ENCODE measurements at regions not wholly inside any gene's neighbourhood (a gene's known extent, or its start where the extent isn't known, plus 50 kb on each side); places are given as distances from the start of the nearest gene placed in this dataset.

DNA sequence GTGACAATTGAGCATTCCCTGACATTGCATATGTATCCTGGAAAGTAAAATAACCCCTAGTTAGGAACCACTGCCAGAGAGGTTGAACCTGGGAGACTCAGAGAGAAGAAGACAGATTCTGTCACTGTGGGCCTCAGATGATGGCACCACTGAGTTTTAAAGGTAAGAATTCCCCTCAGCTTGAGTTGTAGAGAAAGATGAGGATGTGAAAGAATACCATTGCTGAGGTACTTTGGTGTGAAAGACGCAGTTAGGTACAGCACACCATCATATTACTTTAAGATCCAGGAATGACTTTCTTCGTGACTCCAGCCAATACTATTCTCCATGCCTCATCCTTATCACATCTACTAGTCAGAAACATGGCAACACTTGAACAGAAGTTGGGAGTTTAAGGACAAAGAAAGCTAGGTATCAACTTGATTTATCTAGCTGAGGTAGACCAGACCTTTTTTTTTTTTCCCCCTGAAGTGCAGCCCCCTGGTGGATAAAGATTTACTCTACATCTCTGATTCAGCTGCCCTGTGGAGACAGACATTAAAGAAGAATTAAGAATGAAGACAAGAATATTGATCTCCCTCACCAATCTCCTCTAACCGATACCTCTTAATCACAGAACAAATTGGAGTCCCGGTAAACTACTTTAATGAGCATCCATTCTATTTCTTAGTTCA is 630.5 kb upstream of the FANCL start:
- DNase-seq (ENCODE audit: insufficient read length, low spot score, missing footprints) = no peak

DNA sequence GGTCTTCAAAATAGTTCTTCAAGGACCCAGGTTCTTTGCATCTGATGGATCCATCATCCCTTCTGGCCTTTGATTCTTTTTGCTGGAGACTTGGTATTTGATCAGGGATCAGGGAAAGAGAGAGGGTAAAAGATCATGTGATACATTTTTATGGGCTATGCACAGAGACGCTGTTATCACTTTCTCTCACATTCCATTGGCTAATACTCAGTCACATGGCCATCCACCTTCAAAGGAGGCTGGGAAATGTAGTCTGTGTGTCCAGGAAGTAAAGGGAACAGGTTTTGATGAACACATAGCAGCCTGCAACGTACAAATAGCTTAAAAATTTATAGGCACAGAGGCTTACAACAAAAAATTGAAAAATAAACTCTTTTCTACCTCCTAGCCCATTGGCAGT is 629.6 kb upstream of the FANCL start:
- DNase-seq (ENCODE audit: insufficient read length, low spot score, missing footprints) = no peak
- H3K9me3 ChIP-seq (ENCODE audit: low read depth, low read length) = no peaks in the 10 kb centered on the region
- no peaks in the 10 kb centered on the region for H3K36me3 ChIP-seq (ENCODE audit: insufficient read depth, low read length)
- H3K4me1 ChIP-seq (ENCODE audit: insufficient read depth, low read length) = no peaks in the 10 kb centered on the region
- no peak overlapping the region for H3K4me3 ChIP-seq (ENCODE audit: insufficient read depth, low read length)
- H3K79me2 ChIP-seq (ENCODE audit: insufficient read depth, low read length) = no peaks in the 10 kb centered on the region
- no peaks in the 10 kb centered on the region for H3K27me3 ChIP-seq (ENCODE audit: insufficient read depth, low read length)
- TF ChIP-seq, protein P1, sequence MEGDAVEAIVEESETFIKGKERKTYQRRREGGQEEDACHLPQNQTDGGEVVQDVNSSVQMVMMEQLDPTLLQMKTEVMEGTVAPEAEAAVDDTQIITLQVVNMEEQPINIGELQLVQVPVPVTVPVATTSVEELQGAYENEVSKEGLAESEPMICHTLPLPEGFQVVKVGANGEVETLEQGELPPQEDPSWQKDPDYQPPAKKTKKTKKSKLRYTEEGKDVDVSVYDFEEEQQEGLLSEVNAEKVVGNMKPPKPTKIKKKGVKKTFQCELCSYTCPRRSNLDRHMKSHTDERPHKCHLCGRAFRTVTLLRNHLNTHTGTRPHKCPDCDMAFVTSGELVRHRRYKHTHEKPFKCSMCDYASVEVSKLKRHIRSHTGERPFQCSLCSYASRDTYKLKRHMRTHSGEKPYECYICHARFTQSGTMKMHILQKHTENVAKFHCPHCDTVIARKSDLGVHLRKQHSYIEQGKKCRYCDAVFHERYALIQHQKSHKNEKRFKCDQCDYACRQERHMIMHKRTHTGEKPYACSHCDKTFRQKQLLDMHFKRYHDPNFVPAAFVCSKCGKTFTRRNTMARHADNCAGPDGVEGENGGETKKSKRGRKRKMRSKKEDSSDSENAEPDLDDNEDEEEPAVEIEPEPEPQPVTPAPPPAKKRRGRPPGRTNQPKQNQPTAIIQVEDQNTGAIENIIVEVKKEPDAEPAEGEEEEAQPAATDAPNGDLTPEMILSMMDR (IDR thresholded peaks at IDR 0.05; ENCODE audit: extremely low read depth, low read depth, low read length) = no peak
- H3K27ac ChIP-seq (ENCODE audit: low read depth, low read length) = no peak overlapping the region
- no peak overlapping the region for H2AFZ ChIP-seq (ENCODE audit: low read length)
- H3K4me2 ChIP-seq (ENCODE audit: insufficient read depth, low read length) = no peak overlapping the region
- no peaks in the 10 kb centered on the region for H4K20me1 ChIP-seq (ENCODE audit: insufficient read depth, low read length)

More for the DNA sequence above, 630.5 kb upstream of the FANCL start:
- no peak overlapping the region for H3K4me3 ChIP-seq (ENCODE audit: insufficient read depth, low read length)
- H3K27ac ChIP-seq (ENCODE audit: low read depth, low read length) = no peak overlapping the region
- H3K36me3 ChIP-seq (ENCODE audit: insufficient read depth, low read length) = no peaks in the 10 kb centered on the region
- H3K79me2 ChIP-seq (ENCODE audit: insufficient read depth, low read length) = no peaks in the 10 kb centered on the region
- no peaks in the 10 kb centered on the region for H3K27me3 ChIP-seq (ENCODE audit: insufficient read depth, low read length)
- no peaks in the 10 kb centered on the region for H3K9me3 ChIP-seq (ENCODE audit: low read depth, low read length)
- H4K20me1 ChIP-seq (ENCODE audit: insufficient read depth, low read length) = no peaks in the 10 kb centered on the region
- no peak overlapping the region for H3K4me2 ChIP-seq (ENCODE audit: insufficient read depth, low read length)
- TF ChIP-seq, protein P1 (IDR thresholded peaks at IDR 0.05; ENCODE audit: extremely low read depth, low read depth, low read length) = no peak
- no peaks in the 10 kb centered on the region for H3K4me1 ChIP-seq (ENCODE audit: insufficient read depth, low read length)
- no peak overlapping the region for H2AFZ ChIP-seq (ENCODE audit: low read length)

DNA sequence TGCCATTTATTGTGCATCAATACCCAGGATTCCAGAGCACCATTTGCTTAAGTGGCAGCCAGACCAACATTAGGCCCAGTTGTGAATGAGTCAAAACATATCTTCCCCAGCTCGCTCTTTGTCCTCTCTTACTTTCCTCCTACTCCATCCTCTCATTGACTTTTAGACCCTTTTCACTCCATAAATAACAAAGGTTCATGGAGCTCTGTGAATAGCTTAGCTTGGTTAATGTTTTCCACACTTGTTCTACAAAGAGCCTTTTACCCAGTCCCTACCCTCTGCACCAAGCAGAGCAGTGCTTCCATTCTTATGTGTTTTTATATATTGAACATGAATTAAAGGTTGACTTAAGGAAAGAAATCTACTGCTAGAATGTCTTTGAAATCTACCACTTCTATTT is 625.8 kb upstream of the FANCL start:
- peaks cover 2% of the 10 kb centered on the region for H3K9me3 ChIP-seq (ENCODE audit: low read depth, low read length)
- no peak overlapping the region for H3K4me3 ChIP-seq (ENCODE audit: insufficient read depth, low read length)
- H3K27me3 ChIP-seq (ENCODE audit: insufficient read depth, low read length) = no peaks in the 10 kb centered on the region
- TF ChIP-seq, protein P1 (IDR thresholded peaks at IDR 0.05; ENCODE audit: extremely low read depth, low read depth, low read length) = no peak
- no peaks in the 10 kb centered on the region for H3K36me3 ChIP-seq (ENCODE audit: insufficient read depth, low read length)
- no peak for DNase-seq (ENCODE audit: insufficient read length, low spot score, missing footprints)
- no peak overlapping the region for H3K4me2 ChIP-seq (ENCODE audit: insufficient read depth, low read length)
- H3K79me2 ChIP-seq (ENCODE audit: insufficient read depth, low read length) = no peaks in the 10 kb centered on the region
- H4K20me1 ChIP-seq (ENCODE audit: insufficient read depth, low read length) = no peaks in the 10 kb centered on the region
- no peak overlapping the region for H2AFZ ChIP-seq (ENCODE audit: low read length)
- no peak overlapping the region for H3K27ac ChIP-seq (ENCODE audit: low read depth, low read length)
- H3K4me1 ChIP-seq (ENCODE audit: insufficient read depth, low read length) = no peaks in the 10 kb centered on the region

DNA sequence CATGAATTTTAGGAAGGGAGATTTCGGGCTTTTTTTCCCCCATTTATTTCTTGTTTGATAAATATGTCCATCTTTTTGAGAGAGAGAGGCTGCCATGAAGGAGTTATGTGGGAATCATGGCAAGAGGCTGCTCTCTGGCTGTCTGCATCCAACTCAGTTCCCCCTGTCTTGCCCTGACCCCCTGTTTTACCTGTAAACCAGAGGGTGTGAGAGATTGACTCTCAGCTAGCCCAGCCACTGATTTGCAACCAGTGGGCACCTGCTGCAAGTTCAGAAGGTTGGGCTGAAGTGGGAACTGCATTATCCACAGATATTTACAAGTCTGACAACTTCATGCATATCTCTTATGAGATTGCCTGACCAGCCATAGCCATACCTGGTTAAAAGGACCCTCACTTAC is 625.4 kb upstream of the FANCL start:
- Histone ChIP-seq H4K20me1 (ENCODE audit: insufficient read depth, low read length) (no peaks in the 10 kb centered on the region), H3K4me3 (ENCODE audit: insufficient read depth, low read length) (no peak overlapping the region), H2AFZ (ENCODE audit: low read length) (no peak overlapping the region), H3K4me1 (ENCODE audit: insufficient read depth, low read length) (no peaks in the 10 kb centered on the region), H3K36me3 (ENCODE audit: insufficient read depth, low read length) (no peaks in the 10 kb centered on the region), H3K27ac (ENCODE audit: low read depth, low read length) (no peak overlapping the region), H3K79me2 (ENCODE audit: insufficient read depth, low read length) (no peaks in the 10 kb centered on the region), H3K4me2 (ENCODE audit: insufficient read depth, low read length) (no peak overlapping the region), H3K27me3 (ENCODE audit: insufficient read depth, low read length) (no peaks in the 10 kb centered on the region), H3K9me3 (ENCODE audit: low read depth, low read length) (peaks cover 2% of the 10 kb centered on the region)
- DNase-seq (ENCODE audit: insufficient read length, low spot score, missing footprints) = no peak
- TF ChIP-seq, protein P1 (IDR thresholded peaks at IDR 0.05; ENCODE audit: extremely low read depth, low read depth, low read length) = no peak

Data from osteoblast (primary cell).